Gastrocnemius medialis (tissue), 4 donors: ENCODE measurements at regions not wholly inside any gene's neighbourhood (a gene's known extent, or its start where the extent isn't known, plus 50 kb on each side); places are given as distances from the start of the nearest gene placed in this dataset.

ENCODE experiments used
- ATAC-seq, 2 donors: fragments of 150-250 bp; one replicate each; pipeline ENCODE4 v1.9.1; 2016
- DNase-seq, 2 donors: peaks; one replicate each; pipeline ENCODE4 v3.0.0-alpha.2; 2019
- H3K27ac ChIP-seq, 4 donors: fragments of 200-600 bp; sonication (generic); 1 replicate in 1 of 4; 2 replicates in 3 of 4; pipeline ENCODE4 v1.5.1; 2016 to 2018; ENCODE audit warnings: mild to moderate bottlenecking in 2 of 4, moderate library complexity in 1 of 4
- H3K27me3 ChIP-seq, 3 donors: fragments of 200-600 bp; sonication (generic) in 2 of 3; 1 replicate in 1 of 3; 2 replicates in 2 of 3; pipeline versions ENCODE4 v1.5.1 to v1.6.0; 2016 to 2019; ENCODE audit warnings: mild to moderate bottlenecking in 1 of 3, moderate library complexity in 1 of 3
- H3K36me3 ChIP-seq, 2 donors: fragments of 200-600 bp; sonication (generic) in 1 of 2; one replicate each; pipeline ENCODE4 v1.5.1; 2017 to 2018
- H3K4me1 ChIP-seq, 2 donors: fragments of 200-600 bp; sonication (generic) in 1 of 2; one replicate each; pipeline ENCODE4 v1.5.1; 2016 to 2017; ENCODE audit warnings: mild to moderate bottlenecking in 2 of 2
- H3K4me3 ChIP-seq, 4 donors: fragments of 200-600 bp; sonication (generic) in 3 of 4; 1 replicate in 1 of 4; 2 replicates in 3 of 4; pipeline ENCODE4 v1.5.1; 2016 to 2019; ENCODE audit warnings: mild to moderate bottlenecking in 2 of 4
- H3K9me3 ChIP-seq, 3 donors: fragments of 200-600 bp; sonication (generic) in 2 of 3; 1 replicate in 1 of 3; 2 replicates in 2 of 3; pipeline ENCODE4 v1.5.1; 2016 to 2019
- POLR2A ChIP-seq, 2 donors: fragments of 450-650 bp; IDR thresholded peaks; one replicate each; pipeline ENCODE4 v1.6.1; 2017; ENCODE audit warnings: antibody characterized with exemption in 2 of 2, mild to moderate bottlenecking in 2 of 2, moderate library complexity in 2 of 2
- in situ Hi-C, 4 donors: fragments of 200-750 bp; cut with MboI; loops; one replicate each; pipeline versions ENCODE4 v1.15.0 to v1.8.0; 2017; ENCODE audit warnings: low sequenced_read_pairs in 4 of 4
- intact Hi-C: fragments of 100-400 bp; cut with DNase I; formaldehyde crosslinking; loops from one replicate; pipeline ENCODE4 v1.15.1; 2023; ENCODE audit warnings: low total_unique reads
- TF ChIP-seq, protein P1 (sequence below), 5 experiments: fragments of 450-650 bp in 3 of 5; fragments of 200-600 bp in 2 of 5; sonication (generic) in 2 of 5; IDR thresholded peaks in 4 of 5; conservative IDR thresholded peaks in 1 of 5; 1 replicate in 4 of 5; 2 replicates in 1 of 5; pipeline ENCODE4 v1.5.1; 2016 to 2019; ENCODE audit warnings: antibody characterized with exemption in 5 of 5, mild to moderate bottlenecking in 3 of 5, moderate library complexity in 3 of 5

- in situ Hi-C loops (no loop called here), intact Hi-C loops (no loop called here)
- TF ChIP-seq POLR2A (IDR thresholded peaks at IDR 0.05), result no peak
- TF ChIP-seq, protein P1, sequence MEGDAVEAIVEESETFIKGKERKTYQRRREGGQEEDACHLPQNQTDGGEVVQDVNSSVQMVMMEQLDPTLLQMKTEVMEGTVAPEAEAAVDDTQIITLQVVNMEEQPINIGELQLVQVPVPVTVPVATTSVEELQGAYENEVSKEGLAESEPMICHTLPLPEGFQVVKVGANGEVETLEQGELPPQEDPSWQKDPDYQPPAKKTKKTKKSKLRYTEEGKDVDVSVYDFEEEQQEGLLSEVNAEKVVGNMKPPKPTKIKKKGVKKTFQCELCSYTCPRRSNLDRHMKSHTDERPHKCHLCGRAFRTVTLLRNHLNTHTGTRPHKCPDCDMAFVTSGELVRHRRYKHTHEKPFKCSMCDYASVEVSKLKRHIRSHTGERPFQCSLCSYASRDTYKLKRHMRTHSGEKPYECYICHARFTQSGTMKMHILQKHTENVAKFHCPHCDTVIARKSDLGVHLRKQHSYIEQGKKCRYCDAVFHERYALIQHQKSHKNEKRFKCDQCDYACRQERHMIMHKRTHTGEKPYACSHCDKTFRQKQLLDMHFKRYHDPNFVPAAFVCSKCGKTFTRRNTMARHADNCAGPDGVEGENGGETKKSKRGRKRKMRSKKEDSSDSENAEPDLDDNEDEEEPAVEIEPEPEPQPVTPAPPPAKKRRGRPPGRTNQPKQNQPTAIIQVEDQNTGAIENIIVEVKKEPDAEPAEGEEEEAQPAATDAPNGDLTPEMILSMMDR (IDR thresholded peaks at IDR 0.05 in 4 of 5, conservative IDR thresholded peaks at IDR 0.05 in 1 of 5), result no peak
- no peak overlapping the region for H3K4me3 ChIP-seq
- DNase-seq, result no peak
- H3K27me3 ChIP-seq, result no peaks in the 10 kb centered on the region
- no peaks in the 10 kb centered on the region for H3K4me1 ChIP-seq
- no peaks in the 10 kb centered on the region for H3K9me3 ChIP-seq
- no peak overlapping the region for H3K27ac ChIP-seq
- no peak for ATAC-seq
- no peaks in the 10 kb centered on the region for H3K36me3 ChIP-seq
Observed at GRCh38 chr17:71727723-71728122, 393.1 kb upstream of the SOX9 start.

DNA sequence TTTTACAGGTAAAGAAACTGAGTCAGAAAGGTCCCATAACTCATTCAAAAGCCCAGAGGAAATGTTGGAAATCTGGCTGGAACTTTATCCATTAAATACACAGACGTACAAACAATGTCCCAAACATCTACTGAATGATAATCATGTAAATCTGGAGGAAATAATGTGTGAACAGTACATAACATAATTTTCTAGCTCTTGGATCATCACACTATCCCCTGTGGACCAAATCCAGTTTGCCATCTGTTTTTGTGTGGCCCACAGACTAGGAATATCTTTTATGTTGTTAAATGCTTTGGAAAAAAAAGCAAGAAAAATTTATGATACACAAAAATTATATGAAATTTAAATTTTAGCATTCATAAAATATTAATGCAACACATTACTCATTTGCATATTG is 389.9 kb upstream of the SOX9 start:
- Histone ChIP-seq H3K27ac (no peak overlapping the region), H3K9me3 (no peaks in the 10 kb centered on the region), H3K4me1 (no peaks in the 10 kb centered on the region), H3K4me3 (no peak overlapping the region), H3K27me3 (no peaks in the 10 kb centered on the region), H3K36me3 (no peaks in the 10 kb centered on the region)
- intact Hi-C loops, result no loop called here
- ATAC-seq (no peak), DNase-seq (no peak)
- in situ Hi-C loops, result no loop called here
- TF ChIP-seq, protein P1 (IDR thresholded peaks at IDR 0.05 in 4 of 5, conservative IDR thresholded peaks at IDR 0.05 in 1 of 5), result no peak
- no peak for TF ChIP-seq POLR2A (IDR thresholded peaks at IDR 0.05)

DNA sequence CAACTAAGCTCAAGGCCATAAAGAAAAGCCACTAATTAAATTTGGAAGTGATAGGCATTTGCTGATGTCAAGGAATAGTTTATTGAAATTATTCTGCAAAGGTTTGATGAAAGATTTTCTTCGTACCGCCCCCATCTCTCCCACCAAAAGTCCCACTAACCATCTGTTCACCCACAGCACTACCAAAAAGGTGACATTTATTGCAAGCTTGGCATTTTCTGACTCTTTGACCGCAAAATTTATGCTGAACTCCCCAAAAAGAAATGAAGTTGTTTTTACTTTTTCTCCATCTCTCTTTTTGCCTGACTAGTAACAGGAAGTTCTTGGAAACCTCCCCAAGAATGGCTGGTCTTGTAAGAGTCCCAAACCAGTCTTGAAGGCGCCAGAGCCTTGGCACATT is 384.9 kb upstream of the SOX9 start:
- H3K9me3 ChIP-seq, result no peaks in the 10 kb centered on the region
- no peak for DNase-seq
- no peak overlapping the region for H3K4me3 ChIP-seq
- H3K27me3 ChIP-seq, result no peaks in the 10 kb centered on the region
- H3K27ac ChIP-seq, result no peak overlapping the region
- no peak for TF ChIP-seq POLR2A (IDR thresholded peaks at IDR 0.05)
- TF ChIP-seq, protein P1 (IDR thresholded peaks at IDR 0.05 in 4 of 5, conservative IDR thresholded peaks at IDR 0.05 in 1 of 5), result no peak
- no peaks in the 10 kb centered on the region for H3K4me1 ChIP-seq
- intact Hi-C loops, result no loop called here
- in situ Hi-C loops, result no loop called here
- ATAC-seq, result no peak
- H3K36me3 ChIP-seq, result no peaks in the 10 kb centered on the region

DNA sequence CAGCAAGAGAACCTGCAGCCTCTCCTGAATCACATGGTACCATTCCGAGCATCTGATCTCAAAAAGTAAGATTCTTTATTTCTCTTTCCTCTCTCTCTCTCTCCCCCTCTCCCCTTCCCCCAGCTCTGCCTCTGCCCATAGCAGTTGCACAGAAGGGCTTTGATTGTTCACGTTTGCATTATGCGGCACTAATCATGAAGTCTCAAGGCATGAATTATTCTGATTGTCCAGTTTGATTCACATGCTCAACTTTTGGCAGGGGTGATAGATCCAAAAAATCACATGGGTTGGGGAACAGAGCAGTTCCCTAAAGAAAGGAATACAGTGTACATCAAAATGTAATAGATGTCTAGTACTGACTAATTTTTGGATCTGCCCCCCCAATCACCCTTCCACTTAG is 380.0 kb upstream of the SOX9 start:
- Histone ChIP-seq H3K27me3 (no peaks in the 10 kb centered on the region), H3K27ac (no peak overlapping the region), H3K36me3 (no peaks in the 10 kb centered on the region), H3K4me3 (no peak overlapping the region), H3K4me1 (no peaks in the 10 kb centered on the region), H3K9me3 (no peaks in the 10 kb centered on the region)
- ATAC-seq, result no peak
- intact Hi-C loops, result no loop called here
- in situ Hi-C loops, result no loop called here
- no peak for TF ChIP-seq POLR2A (IDR thresholded peaks at IDR 0.05)
- TF ChIP-seq, protein P1 (IDR thresholded peaks at IDR 0.05 in 4 of 5, conservative IDR thresholded peaks at IDR 0.05 in 1 of 5), result no peak
- DNase-seq, result no peak

- Histone ChIP-seq H3K27ac (no peak overlapping the region), H3K9me3 (no peaks in the 10 kb centered on the region), H3K4me3 (no peak overlapping the region), H3K27me3 (no peaks in the 10 kb centered on the region), H3K36me3 (no peaks in the 10 kb centered on the region), H3K4me1 (no peaks in the 10 kb centered on the region)
- intact Hi-C loops, result no loop called here
- no peak for DNase-seq
- ATAC-seq, result no peak
- TF ChIP-seq, protein P1 (IDR thresholded peaks at IDR 0.05 in 4 of 5, conservative IDR thresholded peaks at IDR 0.05 in 1 of 5), result no peak
- TF ChIP-seq POLR2A (IDR thresholded peaks at IDR 0.05), result no peak
- in situ Hi-C loops, result no loop called here
Observed at GRCh38 chr17:71741836-71742235, 379.0 kb upstream of the SOX9 start.
